HepG2 (cell line): ENCODE measurements at regions not wholly inside any gene's neighbourhood (a gene's known extent, or its start where the extent isn't known, plus 50 kb on each side); places are given as distances from the start of the nearest gene placed in this dataset.
A peak's percentile ranks its signal among the peaks of the same experiment; 100 is the strongest.

ENCODE experiments used
- CENPX ChIP-seq: sonication (generic); formaldehyde crosslinking; IDR thresholded peaks from 2 replicates; pipeline ENCODE4 v1.9.0; 2021; ENCODE audit warnings: mild to moderate bottlenecking, missing genetic modification reagents, moderate library complexity
- FOXK2 ChIP-seq: fragments of 450-650 bp; IDR thresholded peaks from 2 replicates; pipeline ENCODE4 v1.6.1; 2016
- IRX3 ChIP-seq: sonication (generic); formaldehyde crosslinking; IDR thresholded peaks from 2 replicates; pipeline ENCODE4 v1.8.1; 2023; ENCODE audit warnings: mild to moderate bottlenecking, low read depth, missing genetic modification reagents, borderline replicate concordance
- MTF1 ChIP-seq: sonication (generic); formaldehyde crosslinking; IDR thresholded peaks from 2 replicates; pipeline ENCODE4 v1.5.0; 2020; ENCODE audit warnings: missing genetic modification reagents
- MYC ChIP-seq: sonication (generic); formaldehyde crosslinking; IDR thresholded peaks from 2 replicates; pipeline ENCODE4 v1.9.0; 2021; ENCODE audit warnings: missing genetic modification reagents, borderline replicate concordance
- POGZ ChIP-seq: sonication (generic); formaldehyde crosslinking; IDR thresholded peaks from 2 replicates; pipeline ENCODE4 v1.4.0; 2020; ENCODE audit warnings: mild to moderate bottlenecking, missing genetic modification reagents
- POLR2G ChIP-seq: fragments of 200-400 bp; formaldehyde crosslinking; IDR thresholded peaks from 2 replicates; pipeline ENCODE4 v1.6.1; 2018; ENCODE audit warnings: mild to moderate bottlenecking, low read depth, low read length, moderate library complexity
- RAD21 ChIP-seq: fragments of 450-650 bp; formaldehyde crosslinking; IDR thresholded peaks from 2 replicates; pipeline ENCODE4 v1.5.0; 2020; ENCODE audit warnings: mild to moderate bottlenecking
- RARA ChIP-seq: IDR thresholded peaks from 2 replicates; pipeline ENCODE4 v1.6.1; 2016; ENCODE audit warnings: missing genetic modification reagents, missing compliant biosample characterization
- SIX4 ChIP-seq: sonication (generic); formaldehyde crosslinking; IDR thresholded peaks from 2 replicates; pipeline ENCODE4 v1.4.0; 2020; ENCODE audit warnings: missing genetic modification reagents
- SNAI1 ChIP-seq: sonication (generic); formaldehyde crosslinking; IDR thresholded peaks from 2 replicates; pipeline ENCODE4 v1.5.0; 2020; ENCODE audit warnings: mild to moderate bottlenecking, missing genetic modification reagents, borderline replicate concordance
- TMF1 ChIP-seq: sonication (generic); formaldehyde crosslinking; IDR thresholded peaks from 2 replicates; pipeline ENCODE4 v1.8.1; 2022; ENCODE audit warnings: low read depth, missing genetic modification reagents
- ZBTB3 ChIP-seq: sonication (generic); formaldehyde crosslinking; IDR thresholded peaks from 2 replicates; pipeline ENCODE4 v1.4.0; 2020; ENCODE audit warnings: low read depth, mild to moderate bottlenecking, moderate library complexity, missing genetic modification reagents, borderline replicate concordance
- ZNF136 ChIP-seq: sonication (generic); formaldehyde crosslinking; IDR thresholded peaks from 2 replicates; pipeline ENCODE4 v1.8.1; 2022; ENCODE audit warnings: low read depth, mild to moderate bottlenecking, moderate library complexity, missing genetic modification reagents
- ZSCAN29 ChIP-seq: sonication (generic); formaldehyde crosslinking; conservative IDR thresholded peaks from 2 replicates; pipeline ENCODE4 v1.4.0; 2020; ENCODE audit warnings: mild to moderate bottlenecking, missing genetic modification reagents
- TF ChIP-seq, protein P1 (sequence below): IDR thresholded peaks from 2 replicates; pipeline ENCODE4 v1.6.1; 2016; ENCODE audit warnings: missing compliant biosample characterization, missing genetic modification reagents, borderline replicate concordance
- TF ChIP-seq, protein P2 (sequence below): sonication (generic); formaldehyde crosslinking; IDR thresholded peaks from 2 replicates; pipeline ENCODE4 v1.4.0; 2020; ENCODE audit warnings: mild to moderate bottlenecking, missing genetic modification reagents
- TF ChIP-seq, protein P3 (sequence below): sonication (generic); formaldehyde crosslinking; IDR thresholded peaks from 2 replicates; pipeline ENCODE4 v1.4.0; 2020; ENCODE audit warnings: missing genetic modification reagents
- TF ChIP-seq, protein P4 (sequence below): sonication (generic); formaldehyde crosslinking; IDR thresholded peaks from 2 replicates; pipeline ENCODE4 v1.5.0; 2020; ENCODE audit warnings: missing genetic modification reagents
- TF ChIP-seq, protein P5 (sequence below): IDR thresholded peaks from 2 replicates; pipeline ENCODE4 v1.6.1; 2018; ENCODE audit warnings: missing genetic modification reagents
- TF ChIP-seq, protein P6 (sequence below): sonication (generic); formaldehyde crosslinking; IDR thresholded peaks from 2 replicates; pipeline ENCODE4 v1.4.0; 2020; ENCODE audit warnings: missing genetic modification reagents, borderline replicate concordance

DNA sequence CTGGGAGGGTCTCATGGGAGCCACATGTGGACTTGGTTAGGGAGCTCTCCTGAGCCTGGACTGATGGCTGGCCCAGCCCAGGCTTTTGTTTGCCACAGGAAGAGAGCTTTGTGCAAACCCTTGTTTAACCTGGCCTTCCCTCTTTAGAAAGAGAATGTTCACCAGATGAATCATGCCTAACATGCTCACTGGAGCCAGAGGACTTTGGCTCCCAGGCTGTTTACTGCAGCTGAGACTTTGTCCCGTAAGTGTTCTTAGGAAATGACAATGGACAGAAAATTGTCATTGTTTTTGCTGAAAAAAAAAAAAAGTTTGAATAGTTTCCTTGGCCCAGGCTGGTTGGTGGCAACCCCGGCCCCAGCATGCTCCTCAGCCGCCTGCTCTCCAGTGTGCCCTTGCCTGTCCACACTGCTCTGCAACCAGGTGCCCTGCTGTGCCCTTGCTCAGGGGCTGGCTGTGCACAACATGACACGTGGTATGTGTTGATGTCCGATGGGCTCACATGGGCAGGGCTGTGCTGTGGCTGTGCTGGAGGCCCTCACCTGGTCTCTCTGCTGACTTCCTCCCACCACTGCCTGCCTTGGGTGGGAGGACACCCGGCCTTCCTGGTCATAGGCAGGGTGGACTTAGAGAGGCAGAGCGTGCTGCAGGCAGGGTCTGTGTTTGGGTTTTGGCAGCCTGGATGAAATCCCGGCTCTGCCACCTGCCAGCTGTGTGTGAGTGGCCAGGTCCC is 215.3 kb upstream of the ZNF32 start (continued):
- TF ChIP-seq POGZ (CRISPR knock-in tag): peak; percentile 80
- no peak for TF ChIP-seq CENPX
- TF ChIP-seq SNAI1 (CRISPR knock-in tag): no peak
- TF ChIP-seq RAD21 (CRISPR knock-in tag): no peak
- TF ChIP-seq ZNF136 (CRISPR knock-in tag): 0 out of 2 replicates have a peak, but pooled peaks have one; percentile 24
- TF ChIP-seq MTF1 (CRISPR knock-in tag): no peak
- TF ChIP-seq, protein P1, sequence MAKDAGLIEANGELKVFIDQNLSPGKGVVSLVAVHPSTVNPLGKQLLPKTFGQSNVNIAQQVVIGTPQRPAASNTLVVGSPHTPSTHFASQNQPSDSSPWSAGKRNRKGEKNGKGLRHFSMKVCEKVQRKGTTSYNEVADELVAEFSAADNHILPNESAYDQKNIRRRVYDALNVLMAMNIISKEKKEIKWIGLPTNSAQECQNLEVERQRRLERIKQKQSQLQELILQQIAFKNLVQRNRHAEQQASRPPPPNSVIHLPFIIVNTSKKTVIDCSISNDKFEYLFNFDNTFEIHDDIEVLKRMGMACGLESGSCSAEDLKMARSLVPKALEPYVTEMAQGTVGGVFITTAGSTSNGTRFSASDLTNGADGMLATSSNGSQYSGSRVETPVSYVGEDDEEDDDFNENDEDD (CRISPR knock-in tag): peak; percentile 52; the same call in 1 of the 2 replicates
- peak; percentile 98 for TF ChIP-seq ZBTB3 (CRISPR knock-in tag)
- peak; percentile 27; the same call in 1 of the 2 replicates for TF ChIP-seq POLR2G
- peak; percentile 72 for TF ChIP-seq ZSCAN29 (CRISPR knock-in tag)
- TF ChIP-seq, protein P2, sequence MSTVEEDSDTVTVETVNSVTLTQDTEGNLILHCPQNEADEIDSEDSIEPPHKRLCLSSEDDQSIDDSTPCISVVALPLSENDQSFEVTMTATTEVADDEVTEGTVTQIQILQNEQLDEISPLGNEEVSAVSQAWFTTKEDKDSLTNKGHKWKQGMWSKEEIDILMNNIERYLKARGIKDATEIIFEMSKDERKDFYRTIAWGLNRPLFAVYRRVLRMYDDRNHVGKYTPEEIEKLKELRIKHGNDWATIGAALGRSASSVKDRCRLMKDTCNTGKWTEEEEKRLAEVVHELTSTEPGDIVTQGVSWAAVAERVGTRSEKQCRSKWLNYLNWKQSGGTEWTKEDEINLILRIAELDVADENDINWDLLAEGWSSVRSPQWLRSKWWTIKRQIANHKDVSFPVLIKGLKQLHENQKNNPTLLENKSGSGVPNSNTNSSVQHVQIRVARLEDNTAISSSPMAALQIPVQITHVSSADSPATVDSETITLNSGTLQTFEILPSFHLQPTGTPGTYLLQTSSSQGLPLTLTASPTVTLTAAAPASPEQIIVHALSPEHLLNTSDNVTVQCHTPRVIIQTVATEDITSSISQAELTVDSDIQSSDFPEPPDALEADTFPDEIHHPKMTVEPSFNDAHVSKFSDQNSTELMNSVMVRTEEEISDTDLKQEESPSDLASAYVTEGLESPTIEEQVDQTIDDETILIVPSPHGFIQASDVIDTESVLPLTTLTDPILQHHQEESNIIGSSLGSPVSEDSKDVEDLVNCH: peak; percentile 72; the same call in 1 of the 2 replicates
- peak; percentile 75 for TF ChIP-seq RARA
- TF ChIP-seq MYC (CRISPR knock-in tag): peak; percentile 88
- TF ChIP-seq IRX3 (CRISPR knock-in tag): no peak
- TF ChIP-seq TMF1 (CRISPR knock-in tag): no peak
- no peak for TF ChIP-seq FOXK2
- TF ChIP-seq, protein P3, sequence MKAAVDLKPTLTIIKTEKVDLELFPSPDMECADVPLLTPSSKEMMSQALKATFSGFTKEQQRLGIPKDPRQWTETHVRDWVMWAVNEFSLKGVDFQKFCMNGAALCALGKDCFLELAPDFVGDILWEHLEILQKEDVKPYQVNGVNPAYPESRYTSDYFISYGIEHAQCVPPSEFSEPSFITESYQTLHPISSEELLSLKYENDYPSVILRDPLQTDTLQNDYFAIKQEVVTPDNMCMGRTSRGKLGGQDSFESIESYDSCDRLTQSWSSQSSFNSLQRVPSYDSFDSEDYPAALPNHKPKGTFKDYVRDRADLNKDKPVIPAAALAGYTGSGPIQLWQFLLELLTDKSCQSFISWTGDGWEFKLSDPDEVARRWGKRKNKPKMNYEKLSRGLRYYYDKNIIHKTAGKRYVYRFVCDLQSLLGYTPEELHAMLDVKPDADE (CRISPR knock-in tag): no peak
- TF ChIP-seq, protein P4, sequence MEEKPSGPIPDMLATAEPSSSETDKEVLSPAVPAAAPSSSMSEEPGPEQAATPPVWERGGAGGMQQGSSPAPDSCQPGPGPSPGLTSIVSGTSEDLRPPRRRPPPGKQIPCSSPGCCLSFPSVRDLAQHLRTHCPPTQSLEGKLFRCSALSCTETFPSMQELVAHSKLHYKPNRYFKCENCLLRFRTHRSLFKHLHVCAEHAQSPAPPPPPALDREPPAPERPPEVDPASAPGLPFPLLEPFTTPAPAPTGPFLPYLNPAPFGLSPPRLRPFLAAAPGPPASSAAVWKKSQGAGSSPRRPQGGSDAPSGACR: peak; percentile 66; the same call in 1 of the 2 replicates
- TF ChIP-seq, protein P5, sequence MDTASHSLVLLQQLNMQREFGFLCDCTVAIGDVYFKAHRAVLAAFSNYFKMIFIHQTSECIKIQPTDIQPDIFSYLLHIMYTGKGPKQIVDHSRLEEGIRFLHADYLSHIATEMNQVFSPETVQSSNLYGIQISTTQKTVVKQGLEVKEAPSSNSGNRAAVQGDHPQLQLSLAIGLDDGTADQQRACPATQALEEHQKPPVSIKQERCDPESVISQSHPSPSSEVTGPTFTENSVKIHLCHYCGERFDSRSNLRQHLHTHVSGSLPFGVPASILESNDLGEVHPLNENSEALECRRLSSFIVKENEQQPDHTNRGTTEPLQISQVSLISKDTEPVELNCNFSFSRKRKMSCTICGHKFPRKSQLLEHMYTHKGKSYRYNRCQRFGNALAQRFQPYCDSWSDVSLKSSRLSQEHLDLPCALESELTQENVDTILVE: peak; percentile 38; the same call in 1 of the 2 replicates
- TF ChIP-seq, protein P6, sequence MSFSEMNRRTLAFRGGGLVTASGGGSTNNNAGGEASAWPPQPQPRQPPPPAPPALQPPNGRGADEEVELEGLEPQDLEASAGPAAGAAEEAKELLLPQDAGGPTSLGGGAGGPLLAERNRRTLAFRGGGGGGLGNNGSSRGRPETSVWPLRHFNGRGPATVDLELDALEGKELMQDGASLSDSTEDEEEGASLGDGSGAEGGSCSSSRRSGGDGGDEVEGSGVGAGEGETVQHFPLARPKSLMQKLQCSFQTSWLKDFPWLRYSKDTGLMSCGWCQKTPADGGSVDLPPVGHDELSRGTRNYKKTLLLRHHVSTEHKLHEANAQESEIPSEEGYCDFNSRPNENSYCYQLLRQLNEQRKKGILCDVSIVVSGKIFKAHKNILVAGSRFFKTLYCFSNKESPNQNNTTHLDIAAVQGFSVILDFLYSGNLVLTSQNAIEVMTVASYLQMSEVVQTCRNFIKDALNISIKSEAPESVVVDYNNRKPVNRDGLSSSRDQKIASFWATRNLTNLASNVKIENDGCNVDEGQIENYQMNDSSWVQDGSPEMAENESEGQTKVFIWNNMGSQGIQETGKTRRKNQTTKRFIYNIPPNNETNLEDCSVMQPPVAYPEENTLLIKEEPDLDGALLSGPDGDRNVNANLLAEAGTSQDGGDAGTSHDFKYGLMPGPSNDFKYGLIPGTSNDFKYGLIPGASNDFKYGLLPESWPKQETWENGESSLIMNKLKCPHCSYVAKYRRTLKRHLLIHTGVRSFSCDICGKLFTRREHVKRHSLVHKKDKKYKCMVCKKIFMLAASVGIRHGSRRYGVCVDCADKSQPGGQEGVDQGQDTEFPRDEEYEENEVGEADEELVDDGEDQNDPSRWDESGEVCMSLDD (CRISPR knock-in tag): no peak
- TF ChIP-seq SIX4: no peak
